Gastrocnemius medialis (tissue), 4 donors: ENCODE measurements at regions not wholly inside any gene's neighbourhood (a gene's known extent, or its start where the extent isn't known, plus 50 kb on each side); places are given as distances from the start of the nearest gene placed in this dataset.

Experiments used
- POLR2A ChIP-seq, 2 donors: fragments of 450-650 bp; IDR thresholded peaks; one replicate each; pipeline ENCODE4 v1.6.1; 2017; ENCODE audit warnings: antibody characterized with exemption in 2 of 2, mild to moderate bottlenecking in 2 of 2, moderate library complexity in 2 of 2
- TF ChIP-seq, protein P1 (sequence below), 5 experiments: fragments of 450-650 bp in 3 of 5; fragments of 200-600 bp in 2 of 5; sonication (generic) in 2 of 5; IDR thresholded peaks in 4 of 5; conservative IDR thresholded peaks in 1 of 5; 1 replicate in 4 of 5; 2 replicates in 1 of 5; pipeline ENCODE4 v1.5.1; 2016 to 2019; ENCODE audit warnings: antibody characterized with exemption in 5 of 5, mild to moderate bottlenecking in 3 of 5, moderate library complexity in 3 of 5

DNA sequence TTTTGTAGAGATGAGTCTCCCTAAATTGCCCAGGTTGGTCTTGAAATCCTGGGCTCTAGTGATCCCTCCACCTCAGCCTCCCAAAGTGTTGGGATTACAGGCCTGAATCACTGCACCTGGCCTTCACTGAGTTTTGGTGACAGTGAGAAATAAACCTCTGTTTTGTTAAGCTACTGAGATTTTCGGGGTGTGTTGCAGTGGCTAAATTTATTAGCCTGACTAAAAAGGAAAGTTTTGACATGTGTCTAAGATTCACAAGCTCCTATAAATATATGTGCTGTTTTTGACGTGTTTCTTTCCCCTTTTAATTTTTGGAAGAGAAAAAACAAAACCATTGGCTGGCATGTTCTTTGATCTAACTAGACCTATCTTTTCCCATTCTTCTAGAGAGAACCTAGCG is 190.5 kb upstream of the MC4R start:
- TF ChIP-seq, protein P1, sequence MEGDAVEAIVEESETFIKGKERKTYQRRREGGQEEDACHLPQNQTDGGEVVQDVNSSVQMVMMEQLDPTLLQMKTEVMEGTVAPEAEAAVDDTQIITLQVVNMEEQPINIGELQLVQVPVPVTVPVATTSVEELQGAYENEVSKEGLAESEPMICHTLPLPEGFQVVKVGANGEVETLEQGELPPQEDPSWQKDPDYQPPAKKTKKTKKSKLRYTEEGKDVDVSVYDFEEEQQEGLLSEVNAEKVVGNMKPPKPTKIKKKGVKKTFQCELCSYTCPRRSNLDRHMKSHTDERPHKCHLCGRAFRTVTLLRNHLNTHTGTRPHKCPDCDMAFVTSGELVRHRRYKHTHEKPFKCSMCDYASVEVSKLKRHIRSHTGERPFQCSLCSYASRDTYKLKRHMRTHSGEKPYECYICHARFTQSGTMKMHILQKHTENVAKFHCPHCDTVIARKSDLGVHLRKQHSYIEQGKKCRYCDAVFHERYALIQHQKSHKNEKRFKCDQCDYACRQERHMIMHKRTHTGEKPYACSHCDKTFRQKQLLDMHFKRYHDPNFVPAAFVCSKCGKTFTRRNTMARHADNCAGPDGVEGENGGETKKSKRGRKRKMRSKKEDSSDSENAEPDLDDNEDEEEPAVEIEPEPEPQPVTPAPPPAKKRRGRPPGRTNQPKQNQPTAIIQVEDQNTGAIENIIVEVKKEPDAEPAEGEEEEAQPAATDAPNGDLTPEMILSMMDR (IDR thresholded peaks at IDR 0.05 in 4 of 5, conservative IDR thresholded peaks at IDR 0.05 in 1 of 5): no peak
- TF ChIP-seq POLR2A (IDR thresholded peaks at IDR 0.05): no peak
